GM23338 (cell line): ENCODE measurements at regions not wholly inside any gene's neighbourhood (a gene's known extent, or its start where the extent isn't known, plus 50 kb on each side); places are given as distances from the start of the nearest gene placed in this dataset.

ENCODE experiments used
- EZH2phosphoT487 ChIP-seq: fragments of 200-600 bp; sonication (generic); IDR thresholded peaks from one replicate; pipeline ENCODE4 v1.8.1; 2018; ENCODE audit warnings: antibody characterized with exemption; ENCODE audit not compliant: unreplicated experiment
- JUNB ChIP-seq: IDR thresholded peaks from one replicate; pipeline ENCODE4 v1.6.1; 2016; ENCODE audit warnings: antibody characterized with exemption; ENCODE audit not compliant: unreplicated experiment
- NANOG ChIP-seq: IDR thresholded peaks from 2 replicates; pipeline ENCODE4 v1.6.1; 2016; ENCODE audit warnings: antibody characterized with exemption, borderline replicate concordance
- STAT1 ChIP-seq: IDR thresholded peaks from one replicate; pipeline ENCODE4 v1.6.1; 2016; ENCODE audit warnings: antibody characterized with exemption; ENCODE audit not compliant: unreplicated experiment
- ZNF114 ChIP-seq: fragments of 250-450 bp; sonication (Bioruptor Pico); IDR thresholded peaks from 2 replicates; pipeline ENCODE4 v1.5.0; 2020; ENCODE audit warnings: mild to moderate bottlenecking, moderate library complexity
- TF ChIP-seq, protein P1 (sequence below): fragments of 250-450 bp; sonication (Bioruptor Pico); IDR thresholded peaks from 2 replicates; pipeline ENCODE4 v1.5.0; 2020; ENCODE audit warnings: mild to moderate bottlenecking, moderate library complexity
- TF ChIP-seq, protein P2 (sequence below): IDR thresholded peaks from 2 replicates; pipeline ENCODE4 v1.6.1; 2016; ENCODE audit warnings: antibody characterized with exemption
- TF ChIP-seq, protein P3 (sequence below): IDR thresholded peaks from one replicate; pipeline ENCODE4 v1.6.1; 2018; ENCODE audit warnings: antibody characterized with exemption; ENCODE audit not compliant: unreplicated experiment

DNA sequence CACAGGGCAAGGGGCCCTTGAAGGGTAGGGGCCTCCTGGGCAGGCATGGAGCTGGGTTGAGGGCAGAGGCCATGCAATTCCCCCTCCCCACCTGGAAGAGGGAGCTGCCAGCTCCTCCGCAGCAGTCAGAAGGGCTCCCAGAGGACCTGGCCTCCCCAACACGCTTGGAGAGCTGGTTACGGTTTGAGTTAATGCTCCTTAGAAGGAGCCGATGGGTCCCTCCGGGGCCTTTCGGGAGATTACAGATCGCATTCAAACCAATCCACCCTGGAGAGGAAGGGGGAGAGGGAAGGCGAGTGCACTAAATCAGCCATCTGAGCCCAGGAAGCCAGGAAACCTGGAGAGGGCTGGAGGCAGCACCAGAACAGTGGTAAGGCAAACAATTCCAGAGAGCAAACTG lies 106.3 kb upstream of the CSF3R start (continued):
- TF ChIP-seq, protein P1, sequence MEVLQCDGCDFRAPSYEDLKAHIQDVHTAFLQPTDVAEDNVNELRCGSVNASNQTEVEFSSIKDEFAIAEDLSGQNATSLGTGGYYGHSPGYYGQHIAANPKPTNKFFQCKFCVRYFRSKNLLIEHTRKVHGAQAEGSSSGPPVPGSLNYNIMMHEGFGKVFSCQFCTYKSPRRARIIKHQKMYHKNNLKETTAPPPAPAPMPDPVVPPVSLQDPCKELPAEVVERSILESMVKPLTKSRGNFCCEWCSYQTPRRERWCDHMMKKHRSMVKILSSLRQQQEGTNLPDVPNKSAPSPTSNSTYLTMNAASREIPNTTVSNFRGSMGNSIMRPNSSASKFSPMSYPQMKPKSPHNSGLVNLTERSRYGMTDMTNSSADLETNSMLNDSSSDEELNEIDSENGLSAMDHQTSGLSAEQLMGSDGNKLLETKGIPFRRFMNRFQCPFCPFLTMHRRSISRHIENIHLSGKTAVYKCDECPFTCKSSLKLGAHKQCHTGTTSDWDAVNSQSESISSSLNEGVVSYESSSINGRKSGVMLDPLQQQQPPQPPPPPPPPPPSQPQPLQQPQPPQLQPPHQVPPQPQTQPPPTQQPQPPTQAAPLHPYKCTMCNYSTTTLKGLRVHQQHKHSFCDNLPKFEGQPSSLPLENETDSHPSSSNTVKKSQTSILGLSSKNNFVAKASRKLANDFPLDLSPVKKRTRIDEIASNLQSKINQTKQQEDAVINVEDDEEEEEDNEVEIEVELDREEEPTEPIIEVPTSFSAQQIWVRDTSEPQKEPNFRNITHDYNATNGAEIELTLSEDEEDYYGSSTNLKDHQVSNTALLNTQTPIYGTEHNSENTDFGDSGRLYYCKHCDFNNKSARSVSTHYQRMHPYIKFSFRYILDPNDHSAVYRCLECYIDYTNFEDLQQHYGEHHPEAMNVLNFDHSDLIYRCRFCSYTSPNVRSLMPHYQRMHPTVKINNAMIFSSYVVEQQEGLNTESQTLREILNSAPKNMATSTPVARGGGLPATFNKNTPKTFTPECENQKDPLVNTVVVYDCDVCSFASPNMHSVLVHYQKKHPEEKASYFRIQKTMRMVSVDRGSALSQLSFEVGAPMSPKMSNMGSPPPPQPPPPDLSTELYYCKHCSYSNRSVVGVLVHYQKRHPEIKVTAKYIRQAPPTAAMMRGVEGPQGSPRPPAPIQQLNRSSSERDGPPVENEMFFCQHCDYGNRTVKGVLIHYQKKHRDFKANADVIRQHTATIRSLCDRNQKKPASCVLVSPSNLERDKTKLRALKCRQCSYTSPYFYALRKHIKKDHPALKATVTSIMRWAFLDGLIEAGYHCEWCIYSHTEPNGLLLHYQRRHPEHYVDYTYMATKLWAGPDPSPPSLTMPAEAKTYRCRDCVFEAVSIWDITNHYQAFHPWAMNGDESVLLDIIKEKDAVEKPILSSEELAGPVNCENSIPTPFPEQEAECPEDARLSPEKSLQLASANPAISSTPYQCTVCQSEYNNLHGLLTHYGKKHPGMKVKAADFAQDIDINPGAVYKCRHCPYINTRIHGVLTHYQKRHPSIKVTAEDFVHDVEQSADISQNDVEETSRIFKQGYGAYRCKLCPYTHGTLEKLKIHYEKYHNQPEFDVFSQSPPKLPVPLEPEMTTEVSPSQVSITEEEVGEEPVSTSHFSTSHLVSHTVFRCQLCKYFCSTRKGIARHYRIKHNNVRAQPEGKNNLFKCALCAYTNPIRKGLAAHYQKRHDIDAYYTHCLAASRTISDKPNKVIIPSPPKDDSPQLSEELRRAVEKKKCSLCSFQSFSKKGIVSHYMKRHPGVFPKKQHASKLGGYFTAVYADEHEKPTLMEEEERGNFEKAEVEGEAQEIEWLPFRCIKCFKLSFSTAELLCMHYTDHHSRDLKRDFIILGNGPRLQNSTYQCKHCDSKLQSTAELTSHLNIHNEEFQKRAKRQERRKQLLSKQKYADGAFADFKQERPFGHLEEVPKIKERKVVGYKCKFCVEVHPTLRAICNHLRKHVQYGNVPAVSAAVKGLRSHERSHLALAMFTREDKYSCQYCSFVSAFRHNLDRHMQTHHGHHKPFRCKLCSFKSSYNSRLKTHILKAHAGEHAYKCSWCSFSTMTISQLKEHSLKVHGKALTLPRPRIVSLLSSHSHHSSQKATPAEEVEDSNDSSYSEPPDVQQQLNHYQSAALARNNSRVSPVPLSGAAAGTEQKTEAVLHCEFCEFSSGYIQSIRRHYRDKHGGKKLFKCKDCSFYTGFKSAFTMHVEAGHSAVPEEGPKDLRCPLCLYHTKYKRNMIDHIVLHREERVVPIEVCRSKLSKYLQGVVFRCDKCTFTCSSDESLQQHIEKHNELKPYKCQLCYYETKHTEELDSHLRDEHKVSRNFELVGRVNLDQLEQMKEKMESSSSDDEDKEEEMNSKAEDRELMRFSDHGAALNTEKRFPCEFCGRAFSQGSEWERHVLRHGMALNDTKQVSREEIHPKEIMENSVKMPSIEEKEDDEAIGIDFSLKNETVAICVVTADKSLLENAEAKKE (CRISPR knock-in tag), result no peak
- TF ChIP-seq, protein P2, sequence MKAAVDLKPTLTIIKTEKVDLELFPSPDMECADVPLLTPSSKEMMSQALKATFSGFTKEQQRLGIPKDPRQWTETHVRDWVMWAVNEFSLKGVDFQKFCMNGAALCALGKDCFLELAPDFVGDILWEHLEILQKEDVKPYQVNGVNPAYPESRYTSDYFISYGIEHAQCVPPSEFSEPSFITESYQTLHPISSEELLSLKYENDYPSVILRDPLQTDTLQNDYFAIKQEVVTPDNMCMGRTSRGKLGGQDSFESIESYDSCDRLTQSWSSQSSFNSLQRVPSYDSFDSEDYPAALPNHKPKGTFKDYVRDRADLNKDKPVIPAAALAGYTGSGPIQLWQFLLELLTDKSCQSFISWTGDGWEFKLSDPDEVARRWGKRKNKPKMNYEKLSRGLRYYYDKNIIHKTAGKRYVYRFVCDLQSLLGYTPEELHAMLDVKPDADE, result no peak
- TF ChIP-seq STAT1 (no peak), EZH2phosphoT487 (no peak), ZNF114 (CRISPR knock-in tag) (no peak), NANOG (no peak), JUNB (no peak)
- TF ChIP-seq, protein P3, sequence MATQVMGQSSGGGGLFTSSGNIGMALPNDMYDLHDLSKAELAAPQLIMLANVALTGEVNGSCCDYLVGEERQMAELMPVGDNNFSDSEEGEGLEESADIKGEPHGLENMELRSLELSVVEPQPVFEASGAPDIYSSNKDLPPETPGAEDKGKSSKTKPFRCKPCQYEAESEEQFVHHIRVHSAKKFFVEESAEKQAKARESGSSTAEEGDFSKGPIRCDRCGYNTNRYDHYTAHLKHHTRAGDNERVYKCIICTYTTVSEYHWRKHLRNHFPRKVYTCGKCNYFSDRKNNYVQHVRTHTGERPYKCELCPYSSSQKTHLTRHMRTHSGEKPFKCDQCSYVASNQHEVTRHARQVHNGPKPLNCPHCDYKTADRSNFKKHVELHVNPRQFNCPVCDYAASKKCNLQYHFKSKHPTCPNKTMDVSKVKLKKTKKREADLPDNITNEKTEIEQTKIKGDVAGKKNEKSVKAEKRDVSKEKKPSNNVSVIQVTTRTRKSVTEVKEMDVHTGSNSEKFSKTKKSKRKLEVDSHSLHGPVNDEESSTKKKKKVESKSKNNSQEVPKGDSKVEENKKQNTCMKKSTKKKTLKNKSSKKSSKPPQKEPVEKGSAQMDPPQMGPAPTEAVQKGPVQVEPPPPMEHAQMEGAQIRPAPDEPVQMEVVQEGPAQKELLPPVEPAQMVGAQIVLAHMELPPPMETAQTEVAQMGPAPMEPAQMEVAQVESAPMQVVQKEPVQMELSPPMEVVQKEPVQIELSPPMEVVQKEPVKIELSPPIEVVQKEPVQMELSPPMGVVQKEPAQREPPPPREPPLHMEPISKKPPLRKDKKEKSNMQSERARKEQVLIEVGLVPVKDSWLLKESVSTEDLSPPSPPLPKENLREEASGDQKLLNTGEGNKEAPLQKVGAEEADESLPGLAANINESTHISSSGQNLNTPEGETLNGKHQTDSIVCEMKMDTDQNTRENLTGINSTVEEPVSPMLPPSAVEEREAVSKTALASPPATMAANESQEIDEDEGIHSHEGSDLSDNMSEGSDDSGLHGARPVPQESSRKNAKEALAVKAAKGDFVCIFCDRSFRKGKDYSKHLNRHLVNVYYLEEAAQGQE, result no peak
